ENCODE measurements at regions not wholly inside any gene's neighbourhood (a gene's known extent, or its start where the extent isn't known, plus 50 kb on each side); places are given as distances from the start of the nearest gene placed in this dataset.

DNA sequence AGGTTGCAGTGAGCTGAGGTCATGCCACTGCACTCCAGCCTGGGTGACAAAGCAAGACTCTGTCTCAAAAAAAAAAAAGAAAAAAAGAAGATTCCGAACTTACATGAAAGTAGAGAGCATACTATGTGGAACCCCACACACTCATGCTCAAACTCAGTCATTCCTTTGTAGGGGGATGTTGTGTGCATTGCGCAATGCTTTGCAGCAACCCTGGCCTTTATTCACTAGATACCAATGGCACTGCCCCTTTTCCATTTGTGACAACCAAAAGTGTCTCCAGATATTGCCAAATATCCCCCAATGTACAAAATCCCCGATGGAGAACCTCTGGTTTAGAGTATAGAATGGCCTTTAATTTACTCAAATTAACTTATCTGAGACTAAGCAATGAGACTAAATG lies 158.6 kb downstream of the GJA1 start:
- no peaks in the 10 kb centered on the region for H3K27me3 ChIP-seq (ENCODE audit: insufficient read depth, low read length)
- no peak overlapping the region for H2BK5ac ChIP-seq (ENCODE audit: insufficient read length, low read length)
- Mint-ChIP-seq H3K9me3 (no peaks in the 10 kb centered on the region), H3K27me3 (ENCODE audit: low read depth) (no peaks in the 10 kb centered on the region), H3K4me3 (no peak overlapping the region), H3K4me1 (peaks cover 11 to 12% of the 10 kb centered on the region in 2 experiments), H3K36me3 (ENCODE audit: insufficient read depth in 1 of 3, low read depth in 3 of 3) (no peaks in the 10 kb centered on the region; a peak in 1 of 7 replicates), H3K27ac (no peak overlapping the region)
- H4K5ac ChIP-seq (ENCODE audit: insufficient read length, low read depth, low read length), result no peak overlapping the region
- H4K20me1 ChIP-seq (ENCODE audit: control insufficient read depth, insufficient read depth, insufficient read length), result no peaks in the 10 kb centered on the region
- H2BK120ac ChIP-seq (ENCODE audit: low read depth, low read length, poor library complexity, severe bottlenecking), result no peak overlapping the region
- H3K9me3 ChIP-seq (ENCODE audit: control insufficient read depth, low read depth, low read length), result no peaks in the 10 kb centered on the region
- H2BK20ac ChIP-seq (ENCODE audit: low read depth, low read length, poor library complexity, severe bottlenecking), result no peak overlapping the region
- H3K23ac ChIP-seq (ENCODE audit: insufficient read length, low read depth, low read length), result no peak overlapping the region
- no peak overlapping the region for H4K8ac ChIP-seq (replicated peaks; ENCODE audit: insufficient read length, low read depth, low read length)
- H3T11ph ChIP-seq (ENCODE audit: low read length), result no peak overlapping the region
- no peak overlapping the region for H2BK15ac ChIP-seq (ENCODE audit: low read depth, low read length)
- no peak for DNase-seq
- no peak overlapping the region for H3K18ac ChIP-seq (ENCODE audit: insufficient read length, low read depth, low read length)
- no peak overlapping the region for H3K9ac ChIP-seq (ENCODE audit: extremely low read depth, insufficient read length, low read length)
- H3K27ac ChIP-seq (ENCODE audit: insufficient read length, low read depth, low read length), result no peak overlapping the region
- no peak overlapping the region for H2AFZ ChIP-seq (ENCODE audit: low read length)
- H3K4ac ChIP-seq (ENCODE audit: low read depth, low read length), result no peak overlapping the region
- H3K56ac ChIP-seq (ENCODE audit: insufficient read length, low read depth, low read length), result no peak overlapping the region
- H2AK5ac ChIP-seq (ENCODE audit: insufficient read length, low read length), result no peak overlapping the region
- H3K23me2 ChIP-seq (ENCODE audit: insufficient read length, low read depth, low read length, poor library complexity, severe bottlenecking), result no peaks in the 10 kb centered on the region
- no CpG with 5 or more reads among the region's 3 CpGs for WGBS (ENCODE audit: extremely low coverage, insufficient read length, low lambda C conversion rate)
- H2BK12ac ChIP-seq (ENCODE audit: insufficient read length, low read depth, low read length), result no peak overlapping the region
- H3K79me1 ChIP-seq (ENCODE audit: insufficient read depth, low read depth, low read length, poor library complexity, severe bottlenecking), result no peaks in the 10 kb centered on the region
- no peak overlapping the region for H3K4me2 ChIP-seq (ENCODE audit: insufficient read depth, insufficient read length, low read length)
- H3K4me1 ChIP-seq (ENCODE audit: insufficient read depth, low read length), result no peaks in the 10 kb centered on the region; the same call in 1 of the 2 replicates
- no peaks in the 10 kb centered on the region for H3K79me2 ChIP-seq (ENCODE audit: insufficient read depth, low read length)
- no peak overlapping the region for H3K14ac ChIP-seq (ENCODE audit: insufficient read depth, low read length)
- TF ChIP-seq, protein P1, sequence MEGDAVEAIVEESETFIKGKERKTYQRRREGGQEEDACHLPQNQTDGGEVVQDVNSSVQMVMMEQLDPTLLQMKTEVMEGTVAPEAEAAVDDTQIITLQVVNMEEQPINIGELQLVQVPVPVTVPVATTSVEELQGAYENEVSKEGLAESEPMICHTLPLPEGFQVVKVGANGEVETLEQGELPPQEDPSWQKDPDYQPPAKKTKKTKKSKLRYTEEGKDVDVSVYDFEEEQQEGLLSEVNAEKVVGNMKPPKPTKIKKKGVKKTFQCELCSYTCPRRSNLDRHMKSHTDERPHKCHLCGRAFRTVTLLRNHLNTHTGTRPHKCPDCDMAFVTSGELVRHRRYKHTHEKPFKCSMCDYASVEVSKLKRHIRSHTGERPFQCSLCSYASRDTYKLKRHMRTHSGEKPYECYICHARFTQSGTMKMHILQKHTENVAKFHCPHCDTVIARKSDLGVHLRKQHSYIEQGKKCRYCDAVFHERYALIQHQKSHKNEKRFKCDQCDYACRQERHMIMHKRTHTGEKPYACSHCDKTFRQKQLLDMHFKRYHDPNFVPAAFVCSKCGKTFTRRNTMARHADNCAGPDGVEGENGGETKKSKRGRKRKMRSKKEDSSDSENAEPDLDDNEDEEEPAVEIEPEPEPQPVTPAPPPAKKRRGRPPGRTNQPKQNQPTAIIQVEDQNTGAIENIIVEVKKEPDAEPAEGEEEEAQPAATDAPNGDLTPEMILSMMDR (conservative IDR thresholded peaks at IDR 0.05), result no peak
- H4K91ac ChIP-seq (ENCODE audit: insufficient read length, low read depth, low read length), result no peak overlapping the region

Data from H9 (cell line).